ENCODE measurements at regions not wholly inside any gene's neighbourhood (a gene's known extent, or its start where the extent isn't known, plus 50 kb on each side); places are given as distances from the start of the nearest gene placed in this dataset.

DNA sequence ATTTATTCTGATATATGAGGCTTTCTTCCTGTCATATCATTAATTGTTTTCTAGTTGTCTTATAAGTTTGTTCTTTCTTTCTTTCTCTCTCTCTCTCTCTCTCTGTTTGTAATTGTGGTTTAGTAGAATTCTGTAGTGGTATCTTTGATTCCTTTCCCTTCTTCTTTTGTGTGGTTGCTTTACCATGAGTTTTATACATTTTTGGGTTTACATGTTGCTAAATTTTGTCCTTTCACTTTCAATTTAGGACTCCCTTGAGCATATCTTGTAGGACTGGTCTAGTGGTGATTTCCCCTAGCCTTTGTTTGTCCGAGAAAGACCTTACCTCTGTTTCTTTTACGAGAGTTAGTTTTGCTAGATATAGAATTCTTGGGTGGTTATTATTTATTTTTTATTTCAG, 162.3 kb upstream of the CHRM3 start:
- H3K9ac ChIP-seq = no peak overlapping the region
- no peak overlapping the region for H3K4me2 ChIP-seq
- H3K4me1 ChIP-seq = no peaks in the 10 kb centered on the region
- TF ChIP-seq Cebpa-rat (IDR thresholded peaks at IDR 0.05) = no peak
- no peaks in the 10 kb centered on the region for H3K27me3 ChIP-seq
- H3K36me3 ChIP-seq = no peaks in the 10 kb centered on the region
- H3K9me3 ChIP-seq = peaks cover 32% of the 10 kb centered on the region
- no peaks in the 10 kb centered on the region for H4K20me1 ChIP-seq
- H3K27ac ChIP-seq = no peak overlapping the region
- no peak overlapping the region for H3K4me3 ChIP-seq

DNA sequence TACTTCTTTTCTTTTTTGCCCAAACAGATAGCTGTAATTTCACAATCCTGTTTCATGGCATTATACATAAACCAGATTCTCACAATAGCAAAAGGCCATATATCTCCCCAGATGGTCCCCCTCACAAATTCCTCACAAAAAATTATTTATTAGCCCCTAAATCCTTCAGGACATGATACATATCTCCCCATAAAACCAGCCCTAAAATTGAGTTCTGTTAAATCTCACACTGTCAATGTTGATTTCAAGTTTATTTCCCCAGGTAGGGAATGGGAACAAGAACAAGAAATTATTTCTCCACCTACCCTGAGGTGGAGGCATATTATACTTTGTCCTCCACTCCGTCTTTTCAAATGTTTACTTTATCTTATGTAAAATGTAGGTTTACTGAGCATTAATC, 163.4 kb upstream of the CHRM3 start:
- no peaks in the 10 kb centered on the region for H3K4me1 ChIP-seq
- H4K20me1 ChIP-seq = no peaks in the 10 kb centered on the region
- H3K9me3 ChIP-seq = peaks cover 32% of the 10 kb centered on the region
- H3K27me3 ChIP-seq = no peaks in the 10 kb centered on the region
- H3K4me2 ChIP-seq = no peak overlapping the region
- H3K36me3 ChIP-seq = no peaks in the 10 kb centered on the region
- no peak overlapping the region for H3K27ac ChIP-seq
- H3K9ac ChIP-seq = no peak overlapping the region
- H3K4me3 ChIP-seq = no peak overlapping the region
- TF ChIP-seq Cebpa-rat (IDR thresholded peaks at IDR 0.05) = no peak

DNA sequence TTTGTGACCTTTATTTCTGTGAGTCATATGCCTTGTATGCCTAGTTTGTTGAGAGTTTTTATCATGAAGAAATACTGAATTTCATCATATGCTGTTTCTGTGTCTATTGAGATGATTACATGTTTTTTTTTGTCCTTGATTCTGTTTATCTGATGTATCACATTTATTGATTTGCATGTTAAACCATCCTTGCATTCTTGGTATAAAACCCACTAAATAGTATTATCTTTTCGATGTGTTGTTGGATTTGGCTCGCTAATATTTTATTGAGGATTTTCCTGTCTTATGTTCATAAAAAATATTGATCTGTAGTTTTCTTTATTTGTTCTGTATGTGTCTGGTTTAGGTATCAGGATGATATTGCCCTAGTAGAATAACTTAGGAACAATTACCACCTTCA, 164.7 kb upstream of the CHRM3 start:
- no peak overlapping the region for H3K9ac ChIP-seq
- no peak for TF ChIP-seq Cebpa-rat (IDR thresholded peaks at IDR 0.05)
- peaks cover 25% of the 10 kb centered on the region for H3K9me3 ChIP-seq
- H3K4me3 ChIP-seq = no peak overlapping the region
- no peaks in the 10 kb centered on the region for H3K4me1 ChIP-seq
- no peaks in the 10 kb centered on the region for H3K36me3 ChIP-seq
- no peak overlapping the region for H3K27ac ChIP-seq
- H3K4me2 ChIP-seq = no peak overlapping the region
- no peaks in the 10 kb centered on the region for H4K20me1 ChIP-seq
- H3K27me3 ChIP-seq = no peaks in the 10 kb centered on the region

DNA sequence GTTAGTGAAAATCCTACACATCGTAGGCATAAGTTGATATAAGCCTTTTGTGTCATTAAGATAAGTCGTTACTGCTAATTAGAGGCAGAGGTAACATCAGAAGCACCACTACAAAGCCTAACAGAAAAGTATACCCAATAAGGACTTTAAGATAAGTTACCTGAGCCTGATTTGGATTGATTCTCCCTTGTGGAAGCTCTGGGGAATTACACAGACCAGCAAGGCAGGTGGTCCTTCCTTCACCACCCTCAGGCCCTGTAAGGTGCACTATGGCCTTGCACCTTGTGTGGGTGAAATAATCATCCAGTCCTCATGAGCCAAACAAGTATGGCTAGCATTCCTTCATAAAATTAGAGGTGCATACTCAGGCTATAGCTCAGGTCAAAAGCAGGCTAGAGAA, 166.7 kb upstream of the CHRM3 start:
- no peak overlapping the region for H3K4me3 ChIP-seq
- no peaks in the 10 kb centered on the region for H3K27me3 ChIP-seq
- H3K9me3 ChIP-seq = peaks cover 11% of the 10 kb centered on the region
- H4K20me1 ChIP-seq = no peaks in the 10 kb centered on the region
- no peaks in the 10 kb centered on the region for H3K36me3 ChIP-seq
- no peak for TF ChIP-seq Cebpa-rat (IDR thresholded peaks at IDR 0.05)
- H3K4me1 ChIP-seq = no peaks in the 10 kb centered on the region
- no peak overlapping the region for H3K9ac ChIP-seq
- H3K4me2 ChIP-seq = no peak overlapping the region
- no peak overlapping the region for H3K27ac ChIP-seq

DNA sequence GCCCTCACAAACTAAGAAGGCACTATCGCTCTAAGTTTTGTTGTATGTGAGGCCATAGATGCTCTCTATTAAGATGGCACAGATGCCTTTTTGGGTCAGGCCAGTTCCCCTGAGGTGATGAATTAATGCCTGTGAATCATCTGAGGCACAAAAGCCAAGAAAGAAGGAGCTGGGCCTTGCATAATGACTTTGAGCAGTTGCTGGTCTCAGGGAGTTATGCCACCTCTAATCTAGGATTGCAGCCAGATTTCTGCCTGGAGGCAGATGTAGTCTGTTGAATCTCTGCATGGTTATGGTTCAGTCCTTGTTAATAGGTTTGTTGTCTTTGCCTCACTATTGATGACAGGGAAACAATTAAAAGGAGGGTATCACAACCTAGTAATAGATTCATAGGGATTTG, 168.1 kb upstream of the CHRM3 start:
- Histone ChIP-seq H3K4me3 (no peak overlapping the region), H3K4me2 (no peak overlapping the region), H3K9me3 (peaks cover 5% of the 10 kb centered on the region; the same call in 1 of the 2 replicates), H3K4me1 (no peaks in the 10 kb centered on the region), H3K27me3 (no peaks in the 10 kb centered on the region), H3K27ac (no peak overlapping the region), H3K9ac (no peak overlapping the region), H4K20me1 (no peaks in the 10 kb centered on the region), H3K36me3 (no peaks in the 10 kb centered on the region)
- no peak for TF ChIP-seq Cebpa-rat (IDR thresholded peaks at IDR 0.05)

DNA sequence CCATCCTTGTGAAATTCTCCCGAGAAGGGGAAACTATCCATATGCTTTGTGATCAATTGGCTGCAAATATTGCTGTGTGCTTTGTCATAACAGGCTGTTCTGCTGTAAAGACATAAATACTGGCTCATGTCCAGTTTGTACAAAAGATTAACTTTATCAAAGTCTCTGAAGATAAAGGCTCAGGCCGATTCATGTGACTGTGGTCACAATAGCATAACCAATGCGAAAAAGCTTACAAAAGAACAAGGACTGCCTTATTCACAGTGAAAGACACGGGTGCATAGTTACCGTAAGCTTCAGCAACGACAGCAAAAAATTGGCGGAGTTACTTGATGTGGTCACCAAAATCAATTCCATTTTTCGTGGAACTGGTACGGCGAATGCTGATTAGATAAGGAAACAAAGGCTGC, 173.6 kb upstream of the CHRM3 start:
- H3K4me1 ChIP-seq = no peaks in the 10 kb centered on the region
- no peak for TF ChIP-seq Cebpa-rat (IDR thresholded peaks at IDR 0.05)
- no peak overlapping the region for H3K4me2 ChIP-seq
- H3K9me3 ChIP-seq = no peaks in the 10 kb centered on the region
- no peaks in the 10 kb centered on the region for H4K20me1 ChIP-seq
- H3K9ac ChIP-seq = no peak overlapping the region
- H3K36me3 ChIP-seq = no peaks in the 10 kb centered on the region
- H3K27ac ChIP-seq = no peak overlapping the region
- no peaks in the 10 kb centered on the region for H3K27me3 ChIP-seq
- no peak overlapping the region for H3K4me3 ChIP-seq

DNA sequence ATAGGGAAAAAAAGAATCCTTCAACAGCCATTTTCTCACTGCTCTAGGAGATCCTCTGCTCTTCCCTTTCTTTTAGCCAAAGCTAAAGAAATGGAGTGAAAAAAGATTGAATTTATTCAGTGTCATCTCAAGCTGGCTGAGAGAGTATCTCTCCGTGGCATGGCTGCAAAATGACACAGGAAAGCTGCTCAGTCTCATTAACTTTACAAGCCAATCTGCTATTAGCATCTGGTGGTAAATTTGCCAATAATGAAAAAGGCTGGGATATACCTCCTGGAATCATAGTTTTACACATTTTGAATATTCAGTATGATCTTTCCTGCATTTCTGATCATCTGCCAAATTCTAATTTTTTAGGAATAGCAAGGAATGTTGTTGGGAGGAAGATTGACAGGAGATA, 176.8 kb upstream of the CHRM3 start:
- Histone ChIP-seq H3K9me3 (no peaks in the 10 kb centered on the region), H3K4me1 (no peaks in the 10 kb centered on the region), H3K4me2 (no peak overlapping the region), H4K20me1 (no peaks in the 10 kb centered on the region), H3K9ac (no peak overlapping the region), H3K4me3 (no peak overlapping the region), H3K36me3 (no peaks in the 10 kb centered on the region), H3K27ac (no peak overlapping the region), H3K27me3 (no peaks in the 10 kb centered on the region)
- TF ChIP-seq Cebpa-rat (IDR thresholded peaks at IDR 0.05) = no peak

DNA sequence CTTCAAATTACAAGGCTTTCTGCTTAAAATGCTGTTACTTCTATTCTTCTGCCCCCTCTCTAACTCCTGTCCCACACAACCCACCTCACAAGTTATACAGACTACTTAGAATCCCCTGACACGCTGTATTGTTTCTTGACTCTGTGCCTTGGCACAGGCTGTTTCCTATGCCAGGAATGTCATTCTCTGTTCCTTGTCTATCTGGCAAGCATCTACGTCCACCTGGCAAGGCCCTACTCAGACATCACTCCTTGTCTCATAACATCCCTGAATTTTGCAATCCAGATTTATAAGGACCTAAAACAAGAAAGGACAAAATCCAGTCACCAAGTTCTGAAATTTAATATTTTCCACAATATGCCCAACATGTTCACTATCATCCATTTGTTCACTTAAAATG, 182.0 kb upstream of the CHRM3 start:
- Histone ChIP-seq H4K20me1 (no peaks in the 10 kb centered on the region), H3K9me3 (no peaks in the 10 kb centered on the region), H3K27me3 (no peaks in the 10 kb centered on the region), H3K4me3 (no peak overlapping the region), H3K36me3 (no peaks in the 10 kb centered on the region), H3K27ac (no peak overlapping the region), H3K4me1 (no peaks in the 10 kb centered on the region), H3K4me2 (no peak overlapping the region), H3K9ac (no peak overlapping the region)
- TF ChIP-seq Cebpa-rat (IDR thresholded peaks at IDR 0.05) = no peak

DNA sequence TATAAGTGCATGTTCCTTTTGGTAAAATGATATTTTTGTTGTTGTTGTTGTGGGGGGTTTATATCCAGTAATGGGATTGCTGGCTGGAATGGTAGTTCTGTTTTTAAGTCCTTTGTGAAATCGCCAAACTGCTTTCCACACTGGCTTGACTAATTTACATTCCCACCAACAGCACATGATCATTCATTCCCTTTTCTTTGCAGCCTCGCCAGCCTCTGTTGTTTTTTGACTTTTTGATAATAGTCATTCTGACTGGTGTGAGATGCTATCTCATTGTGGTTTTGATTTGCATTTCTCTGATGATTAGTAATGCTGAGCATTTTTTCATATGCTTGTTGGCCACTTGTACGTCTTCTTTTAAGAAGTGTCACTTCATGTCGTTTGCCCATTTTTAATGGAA, 188.5 kb upstream of the CHRM3 start:
- Histone ChIP-seq H3K36me3 (no peaks in the 10 kb centered on the region), H3K4me1 (no peaks in the 10 kb centered on the region), H3K9ac (no peak overlapping the region), H3K9me3 (no peaks in the 10 kb centered on the region), H3K4me2 (no peak overlapping the region), H3K27ac (no peak overlapping the region), H3K27me3 (no peaks in the 10 kb centered on the region), H3K4me3 (no peak overlapping the region), H4K20me1 (no peaks in the 10 kb centered on the region)
- TF ChIP-seq Cebpa-rat (IDR thresholded peaks at IDR 0.05) = no peak

DNA sequence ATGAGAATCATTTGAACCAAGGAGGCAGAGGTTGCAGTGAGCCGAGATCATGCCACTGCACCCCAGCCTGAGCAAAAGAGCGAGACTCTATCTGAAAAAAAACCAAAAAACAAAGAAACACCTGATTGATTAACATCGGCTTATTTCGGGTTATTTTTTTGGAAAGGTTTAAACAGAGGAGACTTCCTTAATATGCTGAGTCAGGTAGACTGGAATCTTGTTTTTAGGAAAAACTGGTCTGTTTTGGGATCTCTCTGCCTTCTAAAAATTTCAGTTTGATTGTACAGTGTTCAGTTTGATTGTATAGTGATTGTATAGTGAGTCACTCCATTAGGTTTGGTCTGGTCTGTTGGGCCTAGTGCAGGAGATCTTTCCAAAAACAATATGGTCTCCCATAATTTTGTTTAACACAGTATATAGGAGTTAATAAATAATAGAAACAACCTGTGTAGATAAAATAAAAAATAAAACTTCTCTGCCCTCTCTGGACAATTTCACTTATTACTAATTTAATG, 196.3 kb upstream of the CHRM3 start:
- Histone ChIP-seq H4K20me1 (no peaks in the 10 kb centered on the region), H3K4me2 (no peak overlapping the region), H3K4me3 (no peak overlapping the region), H3K4me1 (no peaks in the 10 kb centered on the region), H3K36me3 (no peaks in the 10 kb centered on the region), H3K27me3 (no peaks in the 10 kb centered on the region), H3K27ac (no peak overlapping the region), H3K9me3 (no peaks in the 10 kb centered on the region), H3K9ac (no peak overlapping the region)
- TF ChIP-seq Cebpa-rat (IDR thresholded peaks at IDR 0.05) = no peak

DNA sequence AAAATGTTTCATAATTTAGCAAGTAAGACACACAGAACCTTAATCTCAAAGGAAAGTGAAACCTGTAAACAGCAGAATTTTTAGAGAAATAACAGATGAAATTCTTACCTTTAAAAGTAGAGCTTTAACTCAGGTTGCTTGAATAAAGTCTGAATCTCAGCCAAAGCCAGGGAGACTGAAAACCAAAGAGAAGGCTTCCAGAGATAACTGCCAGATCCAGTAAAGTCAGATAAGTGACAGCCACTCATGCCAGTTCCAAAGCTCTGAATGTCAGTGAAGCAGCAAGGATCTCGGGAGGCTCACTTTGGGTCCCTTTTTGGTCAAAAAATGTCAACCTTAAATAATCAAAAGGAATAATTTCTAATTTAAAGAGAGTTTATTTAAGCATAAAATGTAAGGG, 199.9 kb upstream of the CHRM3 start:
- no peak overlapping the region for H3K27ac ChIP-seq
- no peaks in the 10 kb centered on the region for H3K9me3 ChIP-seq
- H3K4me3 ChIP-seq = no peak overlapping the region
- no peak overlapping the region for H3K4me2 ChIP-seq
- no peaks in the 10 kb centered on the region for H3K36me3 ChIP-seq
- H3K4me1 ChIP-seq = no peaks in the 10 kb centered on the region
- no peak for TF ChIP-seq Cebpa-rat (IDR thresholded peaks at IDR 0.05)
- H4K20me1 ChIP-seq = no peaks in the 10 kb centered on the region
- no peak overlapping the region for H3K9ac ChIP-seq
- no peaks in the 10 kb centered on the region for H3K27me3 ChIP-seq

Measured in BLaER1 (cell line).